CD8-positive, alpha-beta memory T cell (primary cell): ENCODE measurements at regions not wholly inside any gene's neighbourhood (a gene's known extent, or its start where the extent isn't known, plus 50 kb on each side); places are given as distances from the start of the nearest gene placed in this dataset.
"Not testable (repeated sequence)": the region's sequence is repeated elsewhere in the genome, so short reads cannot be mapped to it uniquely, and the experiment has no call there.

Experiments used
- CTCF ChIA-PET: fragments of 350-600 bp; sonication (Branson Sonifier 250); formaldehyde crosslinking; loops from one replicate; lab custom pipeline; 2021; ENCODE audit warnings: antibody characterized with exemption; lab: Charles Lee
- POLR2A ChIA-PET: fragments of 350-600 bp; sonication (Branson Sonifier 250); formaldehyde crosslinking; loops from one replicate; lab custom pipeline; 2021; ENCODE audit warnings: antibody characterized with exemption; lab: Charles Lee
- DNase-seq, 5 donors: peaks; one replicate each; pipeline versions ENCODE4 v3.0.0 to v3.0.0-alpha.2; 2020 to 2022; ENCODE audit warnings: mixed read lengths in 1 of 5
- H3K27ac ChIP-seq: one replicate; pipeline ENCODE4 v1.7.0; 2013; ENCODE audit warnings: low read depth, mild to moderate bottlenecking, low read length, moderate library complexity
- H3K27me3 ChIP-seq: 2 replicates; pipeline ENCODE4 v1.7.0; 2013; ENCODE audit warnings: low read length, mild to moderate bottlenecking; ENCODE audit not compliant: insufficient read depth, poor library complexity, severe bottlenecking
- H3K36me3 ChIP-seq: 2 replicates; pipeline ENCODE4 v1.7.0; 2013; ENCODE audit warnings: mild to moderate bottlenecking, low read length, moderate library complexity; ENCODE audit not compliant: insufficient read depth
- H3K4me1 ChIP-seq: 2 replicates; pipeline ENCODE4 v1.7.0; 2013; ENCODE audit warnings: mild to moderate bottlenecking, low read length, moderate library complexity; ENCODE audit not compliant: insufficient read depth
- H3K4me3 ChIP-seq: 2 replicates; pipeline ENCODE4 v1.7.0; 2013; ENCODE audit warnings: mild to moderate bottlenecking, low read length
- H3K9me3 ChIP-seq: 2 replicates; pipeline ENCODE4 v1.7.0; 2013; ENCODE audit warnings: mild to moderate bottlenecking, low read length
- H3K27ac Mint-ChIP-seq, 8 donors: one replicate each; pipeline ENCODE4 v1.8.0; 2020 to 2021; ENCODE audit warnings: mixed read lengths in 8 of 8, mild to moderate bottlenecking in 6 of 8, inconsistent platforms in 3 of 8, moderate library complexity in 3 of 8
- H3K27me3 Mint-ChIP-seq, 2 donors: one replicate each; pipeline ENCODE4 v1.8.0; 2020 to 2021; ENCODE audit warnings: mixed read lengths in 2 of 2, mild to moderate bottlenecking in 1 of 2, moderate library complexity in 1 of 2
- H3K36me3 Mint-ChIP-seq, 3 donors: one replicate each; pipeline ENCODE4 v1.8.0; 2020 to 2021; ENCODE audit warnings: mixed read lengths in 3 of 3, inconsistent platforms in 1 of 3, mild to moderate bottlenecking in 1 of 3
- H3K4me1 Mint-ChIP-seq, 3 donors: one replicate each; pipeline ENCODE4 v1.8.0; 2020 to 2021; ENCODE audit warnings: mixed read lengths in 3 of 3, inconsistent platforms in 1 of 3, mild to moderate bottlenecking in 1 of 3
- H3K4me3 Mint-ChIP-seq, 7 donors: one replicate each; pipeline ENCODE4 v1.8.0; 2020 to 2021; ENCODE audit warnings: mixed read lengths in 7 of 7, mild to moderate bottlenecking in 6 of 7, moderate library complexity in 4 of 7, inconsistent platforms in 2 of 7
- H3K9me3 Mint-ChIP-seq, 5 donors: one replicate each; pipeline ENCODE4 v1.8.0; 2020 to 2022; ENCODE audit warnings: mixed read lengths in 5 of 5, mild to moderate bottlenecking in 3 of 5, moderate library complexity in 2 of 5, inconsistent platforms in 1 of 5

GRCh38 chr14:54010981-54011380 is 54.4 kb upstream of the BMP4 start:
- peaks cover 3 to 8% (median 6%) of the 10 kb centered on the region in 5 donors for H3K9me3 Mint-ChIP-seq
- H3K27ac Mint-ChIP-seq: no peak overlapping the region
- no peak overlapping the region for H3K4me3 Mint-ChIP-seq
- no peaks in the 10 kb centered on the region for H3K4me1 Mint-ChIP-seq
- CTCF ChIA-PET: no interaction called here
- H3K36me3 Mint-ChIP-seq: no peaks in the 10 kb centered on the region
- H3K27me3 Mint-ChIP-seq: peaks cover 0 to 2% of the 10 kb centered on the region in 2 donors
- Histone ChIP-seq H3K27me3 (no peaks in the 10 kb centered on the region), H3K27ac (no peak overlapping the region), H3K9me3 (no peaks in the 10 kb centered on the region), H3K4me1 (no peaks in the 10 kb centered on the region), H3K36me3 (no peaks in the 10 kb centered on the region), H3K4me3 (no peak overlapping the region)
- POLR2A ChIA-PET: no interaction called here
- no peak for DNase-seq

- POLR2A ChIA-PET: no interaction called here
- H3K4me1 ChIP-seq: no peaks in the 10 kb centered on the region
- Mint-ChIP-seq H3K9me3 (peaks cover 2 to 21% (median 5%) of the 10 kb centered on the region in 5 donors), H3K4me3 (no peak overlapping the region), H3K27ac (no peak overlapping the region), H3K4me1 (no peaks in the 10 kb centered on the region), H3K36me3 (no peaks in the 10 kb centered on the region), H3K27me3 (no peaks in the 10 kb centered on the region)
- CTCF ChIA-PET: no interaction called here
- H3K27me3 ChIP-seq: no peaks in the 10 kb centered on the region
- no peaks in the 10 kb centered on the region for H3K36me3 ChIP-seq
- H3K9me3 ChIP-seq: no peaks in the 10 kb centered on the region
- DNase-seq: no peak
- no peak overlapping the region for H3K27ac ChIP-seq
- no peak overlapping the region for H3K4me3 ChIP-seq
These were observed 66.4 kb upstream of the BMP4 start for GRCh38 chr14:54023027-54023426.

- Histone ChIP-seq H3K27ac (no peak overlapping the region), H3K4me1 (no peaks in the 10 kb centered on the region), H3K27me3 (no peaks in the 10 kb centered on the region), H3K4me3 (no peak overlapping the region), H3K9me3 (no peaks in the 10 kb centered on the region), H3K36me3 (no peaks in the 10 kb centered on the region)
- no peaks in the 10 kb centered on the region for H3K4me1 Mint-ChIP-seq
- peaks cover 3 to 17% (median 5%) of the 10 kb centered on the region in 5 donors for H3K9me3 Mint-ChIP-seq
- POLR2A ChIA-PET: no interaction called here
- no peaks in the 10 kb centered on the region for H3K27me3 Mint-ChIP-seq
- no peak overlapping the region for H3K27ac Mint-ChIP-seq
- H3K4me3 Mint-ChIP-seq: no peak overlapping the region
- no peak for DNase-seq
- CTCF ChIA-PET: no interaction called here
- H3K36me3 Mint-ChIP-seq: no peaks in the 10 kb centered on the region
These were observed 69.0 kb upstream of the BMP4 start for GRCh38 chr14:54025661-54026060.

GRCh38 chr14:54026671-54027070 is 70.0 kb upstream of the BMP4 start:
- no peaks in the 10 kb centered on the region for H3K9me3 ChIP-seq
- H3K9me3 Mint-ChIP-seq: peaks cover 0 to 17% (median 5%) of the 10 kb centered on the region in 5 donors
- ChIA-PET CTCF (no interaction called here), POLR2A (no interaction called here)
- no peak overlapping the region for H3K4me3 ChIP-seq
- DNase-seq: no peak
- no peaks in the 10 kb centered on the region for H3K4me1 Mint-ChIP-seq
- no peaks in the 10 kb centered on the region for H3K27me3 Mint-ChIP-seq
- H3K27ac ChIP-seq: no peak overlapping the region
- H3K36me3 Mint-ChIP-seq: no peaks in the 10 kb centered on the region
- no peaks in the 10 kb centered on the region for H3K36me3 ChIP-seq
- H3K27ac Mint-ChIP-seq: no peak overlapping the region
- H3K4me1 ChIP-seq: no peaks in the 10 kb centered on the region
- H3K27me3 ChIP-seq: no peaks in the 10 kb centered on the region
- H3K4me3 Mint-ChIP-seq: no peak overlapping the region

GRCh38 chr14:54030996-54031395 is 74.4 kb upstream of the BMP4 start:
- CTCF ChIA-PET, H3K27ac Mint-ChIP-seq, H3K27ac ChIP-seq, DNase-seq, H3K27me3 Mint-ChIP-seq, H3K27me3 ChIP-seq, H3K4me3 ChIP-seq, POLR2A ChIA-PET, H3K4me1 Mint-ChIP-seq, H3K4me1 ChIP-seq, H3K4me3 Mint-ChIP-seq, H3K36me3 ChIP-seq, H3K36me3 Mint-ChIP-seq, H3K9me3 ChIP-seq: not testable (repeated sequence)
- H3K9me3 Mint-ChIP-seq: peaks cover 5 to 18% (median 12%) of the 10 kb centered on the region in 5 donors

GRCh38 chr14:54033285-54033684 is 76.7 kb upstream of the BMP4 start:
- H3K36me3 Mint-ChIP-seq, H3K36me3 ChIP-seq, H3K4me1 Mint-ChIP-seq, POLR2A ChIA-PET, H3K27me3 Mint-ChIP-seq, DNase-seq, H3K9me3 ChIP-seq, CTCF ChIA-PET, H3K27me3 ChIP-seq, H3K27ac Mint-ChIP-seq, H3K4me3 ChIP-seq, H3K4me1 ChIP-seq, H3K4me3 Mint-ChIP-seq, H3K27ac ChIP-seq: not testable (repeated sequence)
- peaks cover 5 to 16% (median 12%) of the 10 kb centered on the region in 5 donors for H3K9me3 Mint-ChIP-seq

- Histone ChIP-seq H3K9me3 (no peaks in the 10 kb centered on the region), H3K4me3 (no peak overlapping the region), H3K36me3 (no peaks in the 10 kb centered on the region), H3K27me3 (no peaks in the 10 kb centered on the region), H3K4me1 (no peaks in the 10 kb centered on the region), H3K27ac (no peak overlapping the region)
- CTCF ChIA-PET: no interaction called here
- Mint-ChIP-seq H3K4me3 (no peak overlapping the region), H3K27ac (no peak overlapping the region), H3K9me3 (peaks cover 4 to 15% (median 8%) of the 10 kb centered on the region in 5 donors), H3K4me1 (no peaks in the 10 kb centered on the region), H3K27me3 (peaks cover 0 to 8% of the 10 kb centered on the region in 2 donors), H3K36me3 (no peaks in the 10 kb centered on the region)
- POLR2A ChIA-PET: no interaction called here
- no peak for DNase-seq
These were observed 82.1 kb upstream of the BMP4 start for GRCh38 chr14:54038724-54039123.

- Mint-ChIP-seq H3K9me3 (peaks cover 0 to 11% (median 4%) of the 10 kb centered on the region in 5 donors), H3K27ac (no peak overlapping the region), H3K36me3 (no peaks in the 10 kb centered on the region), H3K4me1 (no peaks in the 10 kb centered on the region), H3K4me3 (no peak overlapping the region), H3K27me3 (peaks cover 0 to 8% of the 10 kb centered on the region in 2 donors)
- Histone ChIP-seq H3K27me3 (no peaks in the 10 kb centered on the region), H3K36me3 (no peaks in the 10 kb centered on the region), H3K4me3 (no peak overlapping the region), H3K9me3 (no peaks in the 10 kb centered on the region), H3K4me1 (no peaks in the 10 kb centered on the region), H3K27ac (no peak overlapping the region)
- ChIA-PET CTCF (no interaction called here), POLR2A (no interaction called here)
- DNase-seq: no peak
These were observed 82.7 kb upstream of the BMP4 start for GRCh38 chr14:54039311-54039710.

GRCh38 chr14:54040846-54041245 is 84.2 kb upstream of the BMP4 start:
- no peaks in the 10 kb centered on the region for H3K36me3 ChIP-seq
- POLR2A ChIA-PET: no interaction called here
- no peaks in the 10 kb centered on the region for H3K36me3 Mint-ChIP-seq

More at GRCh38 chr14:54040846-54041245, 84.2 kb upstream of the BMP4 start:
- Mint-ChIP-seq H3K4me3 (no peak overlapping the region), H3K27ac (no peak overlapping the region), H3K27me3 (peaks cover 0 to 9% of the 10 kb centered on the region in 2 donors), H3K9me3 (peaks cover 0 to 4% (median 2%) of the 10 kb centered on the region in 5 donors), H3K4me1 (no peaks in the 10 kb centered on the region)
- Histone ChIP-seq H3K27me3 (no peaks in the 10 kb centered on the region), H3K9me3 (no peaks in the 10 kb centered on the region), H3K4me1 (no peaks in the 10 kb centered on the region), H3K4me3 (no peak overlapping the region), H3K27ac (no peak overlapping the region)
- CTCF ChIA-PET: no interaction called here
- DNase-seq: no peak
